HG02798 (cell line): ENCODE measurements at regions not wholly inside any gene's neighbourhood (a gene's known extent, or its start where the extent isn't known, plus 50 kb on each side); places are given as distances from the start of the nearest gene placed in this dataset.
A peak's percentile ranks its signal among the peaks of the same experiment; 100 is the strongest.
"Not testable (repeated sequence)": the region's sequence is repeated elsewhere in the genome, so short reads cannot be mapped to it uniquely, and the experiment has no call there.

Source experiments
- ATAC-seq: cut with Tn5 transposase; IDR thresholded peaks from one replicate; pipeline ENCODE4 v1.9.1; 2021; ENCODE audit warnings: mild to moderate bottlenecking; ENCODE audit not compliant: unreplicated experiment, poor library complexity

GRCh38 chr1:195721210-195721971 lies 886.8 kb downstream of the KCNT2 start:
- ATAC-seq: no peak

GRCh38 chr1:195717651-195718050 lies 890.6 kb downstream of the KCNT2 start:
- no peak for ATAC-seq

- ATAC-seq: no peak
Observed at GRCh38 chr1:195715652-195716051, 892.6 kb downstream of the KCNT2 start.

- no peak for ATAC-seq
Observed at GRCh38 chr1:195714248-195714647, 894.0 kb downstream of the KCNT2 start.

DNA sequence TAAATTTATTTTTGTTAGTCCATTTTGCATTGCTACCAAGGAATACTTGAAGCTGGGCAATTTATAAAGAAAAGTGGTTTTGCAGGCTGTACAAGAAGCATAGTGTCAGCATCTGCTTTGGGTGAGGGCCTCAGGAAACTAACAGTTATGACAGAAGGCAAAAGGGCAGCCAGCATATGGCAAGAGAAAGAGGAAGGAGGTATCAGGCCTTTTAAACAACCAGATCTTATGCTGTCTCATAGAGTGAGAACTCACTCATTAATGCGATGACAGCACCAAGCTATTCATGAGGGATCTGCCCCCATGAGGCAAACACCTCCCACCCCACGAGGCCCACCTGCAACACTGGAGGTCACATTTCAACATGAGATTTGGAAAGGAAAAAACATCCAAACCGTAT lies 898.4 kb downstream of the KCNT2 start:
- no peak for ATAC-seq

DNA sequence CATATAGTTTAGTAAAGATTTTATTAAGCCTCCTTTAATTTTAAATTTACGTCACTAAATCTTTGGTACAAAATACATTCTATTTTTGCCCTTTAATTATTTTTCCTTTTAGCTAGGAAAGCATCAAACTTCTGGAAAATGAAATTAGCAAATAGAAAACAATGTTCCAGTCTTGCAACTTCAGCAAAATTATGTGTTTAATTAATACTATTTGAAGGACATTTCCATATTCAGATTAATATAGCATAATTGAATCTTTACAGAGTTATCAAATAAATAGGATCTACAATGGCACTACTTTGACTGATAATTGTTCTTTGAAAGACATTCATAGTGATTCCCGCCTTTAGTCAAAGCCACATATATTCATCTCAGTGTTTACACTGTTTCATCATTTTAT lies 904.2 kb downstream of the KCNT2 start:
- ATAC-seq: no peak

DNA sequence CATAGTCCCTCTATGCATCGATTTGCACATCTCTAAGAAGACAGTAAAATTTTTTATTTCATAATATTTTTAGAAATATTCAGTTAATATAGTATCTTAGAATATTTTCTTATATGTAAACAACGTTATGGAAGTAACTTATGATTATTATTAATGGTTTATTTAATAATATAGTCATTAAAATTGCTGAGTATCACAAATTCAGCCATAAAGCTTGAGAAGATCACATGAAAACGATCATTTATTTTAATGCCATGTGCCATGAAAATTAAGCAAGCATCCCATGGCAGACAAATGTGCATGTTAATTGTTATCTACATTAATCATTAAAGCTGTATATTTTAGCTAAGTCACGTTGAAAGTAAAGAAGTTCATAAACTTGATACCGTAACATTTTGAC lies 907.1 kb downstream of the KCNT2 start:
- no peak for ATAC-seq

- peak; percentile 100 for ATAC-seq
Observed at GRCh38 chr1:195697130-195697529, 911.1 kb downstream of the KCNT2 start.

- ATAC-seq: no peak
Observed at GRCh38 chr1:195686764-195687163, 921.5 kb downstream of the KCNT2 start.

GRCh38 chr1:195664628-195665027 lies 943.6 kb downstream of the KCNT2 start:
- no peak for ATAC-seq

DNA sequence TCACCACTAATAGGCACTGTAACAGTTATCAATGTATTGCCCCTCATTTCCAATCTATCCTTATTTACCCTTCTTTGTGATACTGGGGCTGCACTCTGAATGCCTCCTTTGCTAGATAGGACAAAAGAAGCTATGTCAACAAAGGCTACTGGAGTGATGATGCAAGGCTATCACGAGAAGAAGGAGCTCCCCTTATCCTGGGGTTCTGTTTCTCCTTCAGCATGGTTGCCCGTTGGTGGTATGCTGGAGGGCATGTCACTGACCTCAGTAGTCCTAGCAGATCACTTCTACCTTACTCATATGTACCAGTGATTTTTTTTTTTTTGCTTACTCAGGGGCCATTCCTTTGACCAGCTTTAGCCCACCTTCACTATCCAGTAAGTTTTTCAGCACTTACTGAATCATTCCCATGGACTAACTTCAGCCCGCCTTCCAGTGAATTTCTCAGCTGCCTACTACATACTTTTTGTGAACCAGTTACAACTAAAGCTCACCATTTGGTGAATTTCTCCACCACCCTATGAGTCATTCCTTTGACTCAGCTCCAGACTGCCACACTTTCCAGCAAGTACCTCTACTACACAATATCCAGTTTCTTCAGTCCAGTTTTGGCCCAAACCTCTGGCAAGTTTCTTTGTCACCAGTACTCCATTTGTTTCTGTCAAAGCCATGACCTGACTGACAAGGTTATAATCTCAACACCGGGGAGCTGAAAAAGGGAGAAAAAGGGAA lies 944.5 kb downstream of the KCNT2 start:
- no peak for ATAC-seq

DNA sequence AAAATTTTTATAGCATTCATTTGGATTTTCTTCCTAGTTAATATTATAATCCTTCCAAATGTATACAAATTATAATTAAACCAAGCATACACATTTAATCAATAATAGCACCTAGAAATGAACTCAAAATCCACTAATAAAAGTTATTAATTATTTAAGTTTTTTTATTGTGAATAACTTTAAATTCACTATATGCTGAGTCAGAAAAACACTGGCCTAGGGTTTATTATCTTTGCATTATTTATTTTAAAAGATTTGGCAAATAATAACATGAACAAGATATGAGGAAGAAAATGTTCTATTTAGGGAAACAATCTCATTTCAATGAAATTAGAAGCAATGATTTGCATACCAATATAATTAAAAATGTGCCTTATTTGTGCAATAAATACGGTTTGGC lies 951.5 kb downstream of the KCNT2 start:
- ATAC-seq: no peak

DNA sequence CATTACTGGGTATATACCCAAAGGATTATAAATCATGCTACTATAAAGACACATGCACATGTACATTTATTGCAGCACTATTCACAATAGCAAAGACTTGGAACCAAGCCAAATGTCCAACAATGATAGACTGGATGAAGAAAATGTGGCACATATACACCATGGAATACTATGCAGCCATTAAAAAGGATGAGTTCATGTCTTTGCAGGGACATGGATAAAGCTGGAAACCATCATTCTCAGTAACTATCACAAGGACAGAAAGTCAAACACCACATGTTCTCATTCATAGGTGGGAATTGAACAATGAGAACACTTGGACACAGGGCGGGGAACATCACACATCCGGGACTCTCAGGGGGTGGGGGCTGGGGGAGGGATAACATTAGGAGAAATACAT lies 959.4 kb downstream of the KCNT2 start:
- not testable (repeated sequence) for ATAC-seq

DNA sequence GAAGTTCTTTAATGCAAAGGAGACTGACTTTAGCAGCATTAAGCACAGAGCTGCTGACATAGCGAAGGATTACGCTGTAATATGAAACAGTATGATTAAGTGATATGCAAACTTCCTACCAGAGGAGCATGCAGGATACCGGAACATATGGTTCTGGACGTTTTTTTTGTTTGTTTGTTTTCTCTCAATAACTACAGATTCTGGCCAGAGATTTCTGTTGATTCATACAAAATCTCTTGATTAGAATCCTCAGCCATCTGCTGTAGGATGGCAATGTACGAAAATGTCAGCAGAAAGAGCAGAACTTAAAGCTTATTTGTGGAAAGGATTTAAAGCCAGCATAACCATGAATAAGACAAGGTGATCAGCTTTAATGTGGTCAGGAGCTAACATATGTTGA lies 970.7 kb downstream of the KCNT2 start:
- ATAC-seq: no peak

DNA sequence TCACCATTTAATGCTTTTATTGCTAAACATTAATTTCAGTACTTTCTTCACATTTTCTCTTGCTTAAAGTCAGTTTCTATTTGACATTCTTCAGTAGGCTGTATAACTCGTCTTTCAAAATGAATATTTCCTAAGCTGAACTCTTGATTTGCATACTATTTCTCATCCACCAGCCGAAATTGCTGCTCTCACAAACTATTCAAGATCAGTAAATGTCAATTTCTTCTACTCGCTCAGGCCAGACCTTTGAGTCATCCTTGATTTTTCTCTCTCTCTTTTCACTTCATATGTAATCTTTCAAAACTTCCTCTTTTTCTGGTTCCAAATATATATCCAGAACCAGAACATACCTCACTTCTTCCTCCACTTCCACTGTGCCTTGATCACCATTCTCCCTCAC lies 990.0 kb downstream of the KCNT2 start:
- no peak for ATAC-seq

DNA sequence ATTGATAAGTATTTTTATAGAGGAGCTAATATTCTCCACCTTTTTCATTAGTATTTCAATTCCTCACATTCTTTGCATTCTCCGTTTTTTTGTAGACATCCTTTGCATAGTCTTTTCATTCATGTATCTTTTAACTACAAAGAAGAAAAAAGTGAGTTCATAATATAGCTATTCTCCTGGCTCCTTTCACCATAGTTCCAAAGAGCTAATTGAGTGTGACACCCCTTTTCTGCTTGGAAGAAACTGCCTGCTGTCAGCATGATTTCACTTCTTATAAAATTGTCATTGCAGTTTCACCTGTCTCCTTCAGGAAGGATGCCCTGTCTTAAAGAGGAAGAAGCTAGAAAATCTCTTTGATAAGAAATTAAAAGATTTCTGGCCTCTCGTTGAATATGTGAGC lies 991.1 kb downstream of the KCNT2 start:
- no peak for ATAC-seq

DNA sequence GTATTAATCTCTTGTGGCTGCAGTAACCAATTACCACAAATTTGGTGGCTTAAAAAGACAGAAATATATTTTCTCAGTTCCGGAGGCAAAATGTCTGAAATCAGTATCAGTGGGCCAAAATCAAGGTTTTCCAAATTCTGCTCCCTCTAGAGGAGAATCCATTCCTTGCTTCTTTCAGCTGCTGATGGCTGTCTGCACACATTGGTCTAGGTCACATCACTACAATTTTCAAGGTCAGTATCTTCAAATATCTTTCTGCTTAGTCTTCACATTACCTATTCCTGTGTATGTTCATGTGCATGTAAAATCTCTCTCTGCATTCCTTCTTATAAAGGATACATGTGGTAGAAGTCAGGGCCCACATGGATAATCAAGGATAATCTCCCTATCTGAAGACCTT lies 999.4 kb downstream of the KCNT2 start:
- ATAC-seq: no peak

GRCh38 chr1:195606483-195606882 lies 1001.8 kb downstream of the KCNT2 start:
- ATAC-seq: no peak

DNA sequence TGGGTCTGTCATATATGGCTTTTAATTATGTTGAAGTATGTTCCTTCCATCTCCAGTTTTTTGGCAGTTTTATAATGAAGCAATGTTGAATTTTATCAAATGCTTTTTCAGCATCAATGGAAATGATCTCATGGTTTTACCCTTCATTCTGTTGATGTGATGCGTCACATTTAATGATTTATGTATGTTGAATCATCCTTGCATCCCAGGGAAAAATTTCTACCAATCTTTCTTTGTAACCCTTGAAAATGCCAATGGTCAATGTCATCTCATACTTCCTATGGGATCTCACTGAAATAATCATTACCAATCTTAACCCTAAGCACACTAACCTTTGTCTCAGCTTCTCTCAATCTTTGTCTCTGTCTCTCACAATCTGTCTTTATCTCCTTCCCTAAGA lies 1004.0 kb downstream of the KCNT2 start:
- ATAC-seq: no peak

DNA sequence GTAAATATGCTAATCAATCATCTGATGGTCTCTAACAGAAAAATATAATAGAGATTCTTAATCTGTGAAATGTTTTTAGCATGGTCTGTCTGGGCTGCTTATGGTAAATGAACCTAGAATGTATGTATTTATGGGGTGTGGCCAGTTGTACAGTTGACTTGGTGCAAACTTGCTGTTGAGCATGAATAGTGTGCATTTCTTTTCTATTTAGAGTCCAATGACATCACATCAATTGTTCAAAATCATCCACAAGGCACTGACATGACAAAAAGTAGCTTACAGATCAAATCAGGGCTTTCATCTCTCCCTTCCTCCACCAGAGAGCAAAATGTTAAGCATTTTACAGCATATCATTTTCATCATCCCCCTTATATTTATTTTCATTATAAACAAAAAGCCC lies 1010.3 kb downstream of the KCNT2 start:
- no peak for ATAC-seq

GRCh38 chr1:195594773-195595172 lies 1013.5 kb downstream of the KCNT2 start:
- ATAC-seq: peak; percentile 8

- peak; percentile 46 for ATAC-seq
Observed at GRCh38 chr1:195594322-195594721, 1013.9 kb downstream of the KCNT2 start.
